ENCODE measurements at regions not wholly inside any gene's neighbourhood (a gene's known extent, or its start where the extent isn't known, plus 50 kb on each side); places are given as distances from the start of the nearest gene placed in this dataset.

DNA sequence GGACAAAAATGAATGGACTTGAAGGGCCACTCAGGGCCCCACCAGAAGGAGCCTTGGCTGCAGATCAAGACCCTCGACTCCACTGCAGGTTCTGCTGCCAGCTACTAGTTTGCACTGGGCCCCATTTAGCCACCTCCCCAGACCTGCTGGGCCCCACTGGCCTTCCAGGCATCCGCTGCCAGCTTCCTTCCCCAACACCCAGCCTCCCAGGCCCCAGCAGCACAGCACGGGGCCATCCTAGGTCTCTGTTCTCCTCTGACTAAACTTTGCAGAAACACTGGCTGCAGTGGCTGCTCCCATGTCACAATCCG is 277.4 kb upstream of the KLF14 start:
- TF ChIP-seq, protein P1, sequence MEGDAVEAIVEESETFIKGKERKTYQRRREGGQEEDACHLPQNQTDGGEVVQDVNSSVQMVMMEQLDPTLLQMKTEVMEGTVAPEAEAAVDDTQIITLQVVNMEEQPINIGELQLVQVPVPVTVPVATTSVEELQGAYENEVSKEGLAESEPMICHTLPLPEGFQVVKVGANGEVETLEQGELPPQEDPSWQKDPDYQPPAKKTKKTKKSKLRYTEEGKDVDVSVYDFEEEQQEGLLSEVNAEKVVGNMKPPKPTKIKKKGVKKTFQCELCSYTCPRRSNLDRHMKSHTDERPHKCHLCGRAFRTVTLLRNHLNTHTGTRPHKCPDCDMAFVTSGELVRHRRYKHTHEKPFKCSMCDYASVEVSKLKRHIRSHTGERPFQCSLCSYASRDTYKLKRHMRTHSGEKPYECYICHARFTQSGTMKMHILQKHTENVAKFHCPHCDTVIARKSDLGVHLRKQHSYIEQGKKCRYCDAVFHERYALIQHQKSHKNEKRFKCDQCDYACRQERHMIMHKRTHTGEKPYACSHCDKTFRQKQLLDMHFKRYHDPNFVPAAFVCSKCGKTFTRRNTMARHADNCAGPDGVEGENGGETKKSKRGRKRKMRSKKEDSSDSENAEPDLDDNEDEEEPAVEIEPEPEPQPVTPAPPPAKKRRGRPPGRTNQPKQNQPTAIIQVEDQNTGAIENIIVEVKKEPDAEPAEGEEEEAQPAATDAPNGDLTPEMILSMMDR (IDR thresholded peaks at IDR 0.05), result no peak
- no peak for TF ChIP-seq POLR2AphosphoS5 (IDR thresholded peaks at IDR 0.05)
- TF ChIP-seq POLR2A (IDR thresholded peaks at IDR 0.05; ENCODE audit: low read depth), result no peak
- no peak for TF ChIP-seq EP300 (IDR thresholded peaks at IDR 0.05)
- Histone ChIP-seq H3K4me3 (no peak overlapping the region), H3K27me3 (no peaks in the 10 kb centered on the region), H3K4me1 (peaks cover 79 to 100% (median 99%) of the 10 kb centered on the region in 4 donors), H3K36me3 (no peaks in the 10 kb centered on the region), H3K27ac (replicated peaks in 1 of 4) (peak overlapping the region; percentile 67 to 83 (median 77)), H3K9me3 (no peaks in the 10 kb centered on the region)
- DNase-seq (ENCODE audit: extremely low spot score), result no peak
- intact Hi-C loops (cut with DNase I), result no loop called here
- 51% methylated on average over 4 of the region's 4 CpGs for WGBS

DNA sequence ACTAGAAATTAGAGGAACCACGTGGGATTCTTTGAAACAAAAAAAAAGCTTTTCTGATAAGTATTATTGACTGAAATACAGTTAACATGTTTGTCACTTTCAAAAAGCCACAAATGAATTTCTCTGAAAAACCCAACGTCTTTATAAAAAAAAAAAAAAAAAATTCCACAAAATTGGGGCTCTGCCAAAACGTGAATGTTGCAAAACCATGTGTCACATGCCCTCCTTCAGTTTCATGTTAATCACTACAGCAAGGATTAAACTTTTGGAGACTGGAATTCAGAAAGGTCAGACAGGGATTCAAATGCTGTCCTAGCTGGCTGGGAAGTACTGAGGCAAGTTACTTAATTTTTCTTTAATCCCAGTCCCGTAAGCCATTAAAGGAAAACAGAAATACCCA is 278.0 kb upstream of the KLF14 start:
- Histone ChIP-seq H3K27me3 (no peaks in the 10 kb centered on the region), H3K36me3 (no peaks in the 10 kb centered on the region), H3K9me3 (no peaks in the 10 kb centered on the region), H3K27ac (replicated peaks in 1 of 4) (peak overlapping the region; percentile 67 to 83 (median 77)), H3K4me1 (peaks cover 84 to 100% (median 100%) of the 10 kb centered on the region in 4 donors), H3K4me3 (no peak overlapping the region)
- no peak for DNase-seq (ENCODE audit: extremely low spot score)
- intact Hi-C loops (cut with DNase I), result no loop called here
- 14% methylated on average over 4 of the region's 4 CpGs for WGBS
- TF ChIP-seq EP300 (IDR thresholded peaks at IDR 0.05) (no peak), POLR2AphosphoS5 (IDR thresholded peaks at IDR 0.05) (peak in 1 of 2 donors; percentile 62)

DNA sequence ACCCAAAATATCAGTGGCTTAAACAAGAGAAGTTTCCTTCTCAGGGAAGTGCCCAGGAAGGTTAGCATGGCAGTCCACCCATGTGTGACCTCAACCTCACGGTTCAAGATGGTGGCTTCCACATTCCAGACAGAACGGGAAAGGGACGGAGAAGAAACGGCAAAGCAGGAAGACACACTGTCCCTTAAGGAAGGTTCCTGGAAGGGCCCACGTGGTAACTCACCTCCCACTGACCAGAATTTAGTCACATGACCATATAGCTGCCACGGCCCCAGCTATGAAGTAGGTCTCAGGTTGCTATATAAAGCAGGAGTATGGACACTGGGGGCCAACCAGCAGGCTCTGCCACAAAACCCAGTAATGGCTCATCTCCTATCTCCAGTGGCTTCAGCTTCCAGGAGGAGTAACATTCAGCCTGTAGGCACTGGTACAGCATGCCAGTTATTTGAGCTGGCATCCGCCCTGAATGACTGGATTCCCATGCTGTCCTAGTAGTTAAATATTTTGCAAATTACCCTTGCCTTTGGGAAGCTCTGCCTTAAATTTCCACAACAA is 278.5 kb upstream of the KLF14 start:
- Histone ChIP-seq H3K27ac (replicated peaks in 1 of 4) (peak overlapping the region; percentile 67 to 83 (median 77)), H3K4me3 (no peak overlapping the region), H3K36me3 (no peaks in the 10 kb centered on the region), H3K27me3 (no peaks in the 10 kb centered on the region), H3K9me3 (no peaks in the 10 kb centered on the region), H3K4me1 (peaks cover 89 to 100% (median 99%) of the 10 kb centered on the region in 4 donors)
- DNase-seq (ENCODE audit: extremely low spot score), result no peak
- intact Hi-C loops (cut with DNase I), result no loop called here
- TF ChIP-seq EP300 (IDR thresholded peaks at IDR 0.05), result no peak
- TF ChIP-seq, protein P1 (IDR thresholded peaks at IDR 0.05), result no peak
- no peak for TF ChIP-seq POLR2A (IDR thresholded peaks at IDR 0.05; ENCODE audit: low read depth)
- no peak for TF ChIP-seq POLR2AphosphoS5 (IDR thresholded peaks at IDR 0.05)
- 84% methylated on average over 7 of the region's 7 CpGs for WGBS

DNA sequence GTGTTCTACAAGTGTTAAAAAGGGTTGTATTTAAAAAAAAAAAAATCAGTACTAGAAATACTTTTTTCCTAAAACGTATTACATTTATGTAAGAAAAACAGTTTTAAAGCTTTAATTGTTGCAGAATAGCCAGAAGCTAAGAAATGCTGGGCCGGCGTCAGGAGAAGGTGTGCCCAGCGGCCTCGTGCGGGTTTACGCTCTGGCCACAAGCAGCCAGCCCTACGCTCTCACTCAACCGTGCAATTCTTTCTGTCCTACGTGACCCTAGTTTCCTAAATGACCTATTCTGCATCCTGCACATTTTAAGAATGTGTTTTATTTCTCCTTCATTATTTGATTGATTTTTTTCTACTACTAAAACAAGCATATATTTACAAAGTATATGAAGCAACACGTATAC is 279.7 kb upstream of the KLF14 start:
- intact Hi-C loops (cut with DNase I), result no loop called here

DNA sequence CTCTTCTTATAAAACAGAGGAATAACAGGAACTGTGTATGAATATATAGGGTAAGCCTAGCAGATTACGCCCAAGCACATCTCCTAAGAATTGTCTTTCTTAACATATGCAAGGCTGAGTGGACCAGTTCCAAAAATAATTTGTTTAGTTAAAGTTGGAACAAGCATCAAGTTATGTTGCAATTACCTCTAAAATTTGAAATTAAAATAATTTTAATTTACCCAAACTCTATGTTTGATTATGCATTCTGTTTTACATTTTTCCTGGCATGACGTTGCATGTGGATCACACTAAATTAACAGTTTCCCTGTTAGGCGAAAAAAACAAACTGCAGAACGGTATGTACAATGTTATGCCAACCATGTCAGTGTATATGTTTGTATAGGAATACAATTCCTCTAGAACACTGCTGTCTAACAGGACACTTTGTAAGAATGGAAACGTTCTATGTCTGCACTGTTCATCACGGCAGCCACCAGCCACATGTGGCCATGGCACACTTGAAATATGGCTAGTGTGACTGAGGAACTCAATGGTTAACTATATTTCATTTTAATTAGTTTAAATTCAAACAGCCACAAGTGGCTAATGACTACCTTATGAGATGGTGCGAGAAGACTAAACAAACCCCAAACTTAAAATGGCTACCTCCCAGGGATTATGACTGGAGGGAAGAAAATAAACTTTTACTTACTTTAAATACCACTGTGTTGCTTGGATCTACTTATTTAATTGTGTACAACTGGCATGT is 281.1 kb upstream of the KLF14 start:
- TF ChIP-seq, protein P1 (IDR thresholded peaks at IDR 0.05), result no peak
- no peak for TF ChIP-seq EP300 (IDR thresholded peaks at IDR 0.05)
- no peak for TF ChIP-seq POLR2AphosphoS5 (IDR thresholded peaks at IDR 0.05)
- no peak for TF ChIP-seq POLR2A (IDR thresholded peaks at IDR 0.05; ENCODE audit: low read depth)
- intact Hi-C loops (cut with DNase I), result no loop called here
- Histone ChIP-seq H3K4me1 (peaks cover 85 to 100% (median 99%) of the 10 kb centered on the region in 4 donors), H3K36me3 (no peaks in the 10 kb centered on the region), H3K9me3 (no peaks in the 10 kb centered on the region), H3K27me3 (no peaks in the 10 kb centered on the region), H3K27ac (replicated peaks in 1 of 4) (peak overlapping the region in 1 of 4 donors; percentile 33), H3K4me3 (no peak overlapping the region)
- DNase-seq (ENCODE audit: extremely low spot score), result no peak
- WGBS, result 92% methylated on average over 7 of the region's 7 CpGs

More for the DNA sequence above, 279.7 kb upstream of the KLF14 start:
- Histone ChIP-seq H3K27me3 (no peaks in the 10 kb centered on the region), H3K27ac (replicated peaks in 1 of 4) (peak overlapping the region in 3 of 4 donors; percentile 67 to 78 (median 76)), H3K9me3 (no peaks in the 10 kb centered on the region), H3K4me1 (peaks cover 87 to 100% (median 99%) of the 10 kb centered on the region in 4 donors), H3K36me3 (no peaks in the 10 kb centered on the region), H3K4me3 (no peak overlapping the region)
- WGBS, result 91% methylated on average over 11 of the region's 11 CpGs
- no peak for DNase-seq (ENCODE audit: extremely low spot score)
- TF ChIP-seq, protein P1 (IDR thresholded peaks at IDR 0.05), result no peak
- TF ChIP-seq POLR2A (IDR thresholded peaks at IDR 0.05; ENCODE audit: low read depth) (no peak), EP300 (IDR thresholded peaks at IDR 0.05) (no peak), POLR2AphosphoS5 (IDR thresholded peaks at IDR 0.05) (no peak)

All from esophagus muscularis mucosa (tissue), 4 donors.